SU-DHL-6 (cell line): ENCODE measurements at regions not wholly inside any gene's neighbourhood (a gene's known extent, or its start where the extent isn't known, plus 50 kb on each side); places are given as distances from the start of the nearest gene placed in this dataset.

ENCODE experiments used
- H2AFZ ChIP-seq: fragments of 200-600 bp; sonication (generic); 2 replicates; pipeline ENCODE4 v1.6.1; 2014; ENCODE audit warnings: low read depth, mild to moderate bottlenecking, moderate library complexity, mixed read lengths, antibody characterized with exemption, low read length; ENCODE audit not compliant: severe bottlenecking
- H3F3A ChIP-seq: fragments of 200-600 bp; shearing (Covaris generic); 2 replicates; pipeline ENCODE4 v1.6.0; 2016; ENCODE audit warnings: antibody characterized with exemption, mild to moderate bottlenecking; ENCODE audit not compliant: insufficient read depth
- H3K27ac ChIP-seq: fragments of 200-600 bp; sonication (generic); 2 replicates; pipeline ENCODE4 v1.5.1; 2016; ENCODE audit warnings: low read depth, mild to moderate bottlenecking, low read length, moderate library complexity, mixed read lengths
- H3K27me3 ChIP-seq: fragments of 200-600 bp; sonication (generic), shearing (Covaris generic); 2 replicates; pipeline ENCODE4 v1.6.0; 2014; ENCODE audit warnings: mild to moderate bottlenecking, low read length
- H3K36me3 ChIP-seq: fragments of 200-600 bp; sonication (generic); 2 replicates; pipeline ENCODE4 v1.6.1; 2014; ENCODE audit warnings: mild to moderate bottlenecking, low read length, mixed read lengths
- H3K4me2 ChIP-seq: fragments of 300-600, 200-600 bp; shearing (Covaris generic), sonication (generic); 2 replicates; pipeline ENCODE4 v1.6.0; 2014; ENCODE audit warnings: low read length, low read depth, mild to moderate bottlenecking; ENCODE audit not compliant: poor library complexity, severe bottlenecking
- H3K4me3 ChIP-seq: fragments of 200-600 bp; sonication (generic); 2 replicates; pipeline ENCODE4 v1.5.1; 2014; ENCODE audit warnings: antibody characterized with exemption, low read length, mild to moderate bottlenecking, mixed read lengths; ENCODE audit not compliant: insufficient read depth, poor library complexity, severe bottlenecking
- H3K79me2 ChIP-seq: fragments of 200-600 bp; sonication (generic); 2 replicates; pipeline ENCODE4 v1.6.1; 2014; ENCODE audit warnings: mild to moderate bottlenecking, low read length, moderate library complexity; ENCODE audit not compliant: insufficient read depth
- H3K9ac ChIP-seq: fragments of 200-600 bp; sonication (generic); 2 replicates; pipeline ENCODE4 v1.7.0; 2014; ENCODE audit warnings: mild to moderate bottlenecking, low read length
- H3K9me2 ChIP-seq: fragments of 200-600 bp; sonication (generic); replicated peaks from 2 replicates; pipeline ENCODE4 v1.6.1; 2014; ENCODE audit warnings: low read length; ENCODE audit not compliant: insufficient read depth
- H3K9me3 ChIP-seq: fragments of 200-600 bp; sonication (generic); 2 replicates; pipeline ENCODE4 v1.6.1; 2014; ENCODE audit warnings: low read length, mixed read lengths; ENCODE audit not compliant: insufficient read depth
- H4K20me1 ChIP-seq: fragments of 200-600 bp; sonication (generic); 2 replicates; pipeline ENCODE4 v1.6.1; 2014; ENCODE audit warnings: low read depth, mild to moderate bottlenecking, antibody characterized with exemption, low read length, moderate library complexity, mixed read lengths
- EZH2phosphoT487 ChIP-seq: fragments of 200-600 bp; sonication (generic), shearing (Covaris generic); conservative IDR thresholded peaks from 2 replicates; pipeline ENCODE4 v1.6.1; 2018; ENCODE audit warnings: mild to moderate bottlenecking, antibody characterized with exemption, low read length, moderate library complexity, mixed read lengths
- TF ChIP-seq, protein P1 (sequence below): fragments of 200-600 bp; sonication (generic); IDR thresholded peaks from one replicate; pipeline ENCODE4 v1.5.1; 2017; ENCODE audit warnings: antibody characterized with exemption, mild to moderate bottlenecking, low read length, moderate library complexity; ENCODE audit not compliant: insufficient read depth, poor library complexity, severe bottlenecking

DNA sequence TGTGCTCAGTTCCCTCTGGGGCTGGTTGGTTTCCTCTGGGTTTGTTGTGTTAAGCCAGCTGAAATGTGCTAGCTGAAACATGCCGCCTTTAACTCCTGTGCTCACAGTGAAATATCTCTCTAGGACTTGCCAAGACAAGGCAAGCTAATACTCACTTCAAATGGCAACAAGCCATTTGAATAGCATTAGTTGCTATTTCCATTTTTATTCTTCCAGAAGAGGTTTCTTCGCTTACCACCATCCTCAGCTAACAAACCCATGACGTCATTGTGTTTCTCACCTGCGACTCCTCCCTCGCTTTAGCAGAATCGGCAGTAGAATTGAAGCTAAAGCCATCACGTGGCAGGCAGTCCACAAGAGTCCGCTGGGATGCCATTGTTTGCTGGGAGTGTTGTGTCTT, 61.3 kb downstream of the ZNF22 start:
- Histone ChIP-seq H3K27ac (no peak overlapping the region), H4K20me1 (no peaks in the 10 kb centered on the region), H3K4me3 (no peak overlapping the region), H3K4me2 (no peak overlapping the region), H3K9me2 (no peaks in the 10 kb centered on the region), H3F3A (no peaks in the 10 kb centered on the region), H3K79me2 (no peaks in the 10 kb centered on the region), H3K36me3 (no peaks in the 10 kb centered on the region), H3K9me3 (no peaks in the 10 kb centered on the region), H2AFZ (no peak overlapping the region), H3K27me3 (no peaks in the 10 kb centered on the region), H3K9ac (no peak overlapping the region)
- no peak for TF ChIP-seq EZH2phosphoT487
- TF ChIP-seq, protein P1, sequence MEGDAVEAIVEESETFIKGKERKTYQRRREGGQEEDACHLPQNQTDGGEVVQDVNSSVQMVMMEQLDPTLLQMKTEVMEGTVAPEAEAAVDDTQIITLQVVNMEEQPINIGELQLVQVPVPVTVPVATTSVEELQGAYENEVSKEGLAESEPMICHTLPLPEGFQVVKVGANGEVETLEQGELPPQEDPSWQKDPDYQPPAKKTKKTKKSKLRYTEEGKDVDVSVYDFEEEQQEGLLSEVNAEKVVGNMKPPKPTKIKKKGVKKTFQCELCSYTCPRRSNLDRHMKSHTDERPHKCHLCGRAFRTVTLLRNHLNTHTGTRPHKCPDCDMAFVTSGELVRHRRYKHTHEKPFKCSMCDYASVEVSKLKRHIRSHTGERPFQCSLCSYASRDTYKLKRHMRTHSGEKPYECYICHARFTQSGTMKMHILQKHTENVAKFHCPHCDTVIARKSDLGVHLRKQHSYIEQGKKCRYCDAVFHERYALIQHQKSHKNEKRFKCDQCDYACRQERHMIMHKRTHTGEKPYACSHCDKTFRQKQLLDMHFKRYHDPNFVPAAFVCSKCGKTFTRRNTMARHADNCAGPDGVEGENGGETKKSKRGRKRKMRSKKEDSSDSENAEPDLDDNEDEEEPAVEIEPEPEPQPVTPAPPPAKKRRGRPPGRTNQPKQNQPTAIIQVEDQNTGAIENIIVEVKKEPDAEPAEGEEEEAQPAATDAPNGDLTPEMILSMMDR, result no peak

DNA sequence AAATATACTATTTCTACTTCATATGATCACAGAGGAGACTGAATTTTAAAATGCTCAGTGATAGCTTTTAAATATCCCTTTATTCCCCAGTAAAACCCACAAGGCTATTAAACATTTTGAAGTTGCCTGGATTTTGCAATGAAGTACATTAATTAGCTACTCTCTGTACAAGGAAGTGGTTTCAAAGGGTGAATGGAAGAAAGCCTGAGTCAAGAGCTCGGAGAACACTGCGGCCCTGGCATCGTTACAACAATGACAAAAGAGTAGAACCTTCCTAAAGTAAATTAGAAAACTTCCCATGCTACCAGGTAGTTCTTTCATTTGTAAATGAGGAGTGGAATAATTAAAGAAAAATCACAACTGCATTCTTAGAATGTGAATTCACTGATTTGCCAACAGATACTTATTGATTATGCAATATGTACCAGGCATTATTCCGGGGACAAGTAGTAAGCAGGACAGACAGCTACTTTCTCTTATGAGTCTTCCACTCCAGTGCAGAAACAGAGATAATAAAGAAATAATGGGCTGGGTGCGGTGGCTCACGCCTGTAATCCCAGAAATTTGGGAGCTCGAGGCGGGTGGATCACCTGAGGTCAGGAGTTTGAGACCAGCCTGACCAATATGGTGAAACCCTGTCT, 63.0 kb downstream of the ZNF22 start:
- H4K20me1 ChIP-seq, result no peaks in the 10 kb centered on the region
- no peaks in the 10 kb centered on the region for H3K9me2 ChIP-seq
- no peaks in the 10 kb centered on the region for H3K36me3 ChIP-seq
- TF ChIP-seq, protein P1, result no peak
- TF ChIP-seq EZH2phosphoT487, result no peak
- H2AFZ ChIP-seq, result no peak overlapping the region
- H3K4me3 ChIP-seq, result no peak overlapping the region
- H3K9ac ChIP-seq, result no peak overlapping the region
- H3K4me2 ChIP-seq, result no peak overlapping the region
- H3K9me3 ChIP-seq, result no peaks in the 10 kb centered on the region
- H3F3A ChIP-seq, result no peaks in the 10 kb centered on the region
- no peak overlapping the region for H3K27ac ChIP-seq
- H3K27me3 ChIP-seq, result no peaks in the 10 kb centered on the region
- no peaks in the 10 kb centered on the region for H3K79me2 ChIP-seq

DNA sequence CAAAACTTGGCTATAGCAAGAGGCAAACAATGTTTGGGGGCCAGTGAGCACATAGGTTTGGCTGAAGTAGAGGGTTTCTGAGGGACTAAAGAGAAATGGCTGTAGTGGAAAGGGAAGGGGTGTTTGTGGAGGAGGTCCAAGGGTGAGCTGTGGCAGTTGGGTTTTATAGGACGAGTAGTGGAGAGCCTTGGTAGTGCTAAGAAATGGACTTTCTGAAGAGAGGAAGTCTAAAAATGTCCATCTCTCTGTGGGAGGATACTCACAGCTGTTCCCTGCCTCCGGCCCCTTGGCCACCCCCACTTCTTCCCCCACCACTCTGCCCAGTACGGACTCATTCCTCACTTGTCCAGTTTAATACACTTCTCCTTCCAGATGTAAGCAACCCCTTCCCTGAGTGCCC, 64.3 kb downstream of the ZNF22 start:
- H3K9me2 ChIP-seq, result no peaks in the 10 kb centered on the region
- no peaks in the 10 kb centered on the region for H3F3A ChIP-seq
- no peaks in the 10 kb centered on the region for H3K79me2 ChIP-seq
- H3K9me3 ChIP-seq, result no peaks in the 10 kb centered on the region
- H3K36me3 ChIP-seq, result no peaks in the 10 kb centered on the region
- no peak overlapping the region for H2AFZ ChIP-seq
- no peak overlapping the region for H3K4me3 ChIP-seq
- H3K9ac ChIP-seq, result no peak overlapping the region
- no peak overlapping the region for H3K27ac ChIP-seq
- no peak overlapping the region for H3K4me2 ChIP-seq
- no peaks in the 10 kb centered on the region for H4K20me1 ChIP-seq
- H3K27me3 ChIP-seq, result no peaks in the 10 kb centered on the region
- no peak for TF ChIP-seq EZH2phosphoT487

DNA sequence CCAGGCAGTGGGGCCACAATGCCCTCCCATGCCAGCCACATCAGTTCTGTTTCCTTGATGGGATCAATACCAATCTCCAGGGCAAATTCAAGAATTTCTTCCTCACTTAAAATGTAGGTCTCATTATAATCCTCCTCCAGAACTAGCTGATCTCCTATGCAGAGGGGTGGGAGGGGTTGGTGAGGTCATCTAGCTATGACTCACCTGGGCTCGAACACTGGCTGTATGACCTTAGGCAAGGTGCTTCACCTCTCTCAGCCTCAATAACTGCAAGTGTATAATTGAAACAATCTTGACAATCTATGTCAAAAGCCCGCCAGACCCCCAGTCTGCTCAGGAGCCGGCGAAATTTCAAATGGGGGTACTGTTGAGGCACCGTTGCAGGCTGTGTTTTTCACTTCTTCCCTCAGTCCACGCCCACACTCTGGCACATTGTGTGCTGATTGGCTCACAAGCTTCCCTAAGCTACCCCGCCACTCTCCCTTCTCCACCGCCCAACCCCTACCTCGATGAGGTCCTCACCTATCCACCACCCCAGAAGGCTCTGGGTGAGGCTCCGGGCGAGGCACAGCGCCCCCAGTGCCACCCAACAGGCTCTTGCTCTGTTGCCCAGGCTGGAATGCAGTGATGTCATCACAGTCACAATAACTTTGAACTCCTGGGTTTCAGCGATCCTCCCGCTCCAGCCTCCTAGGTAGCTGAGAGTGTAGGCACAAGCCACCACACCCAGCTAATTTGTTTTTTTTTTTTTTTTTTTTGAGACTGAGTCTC, 70.5 kb downstream of the ZNF22 start:
- Histone ChIP-seq H3K36me3 (no peaks in the 10 kb centered on the region), H3K79me2 (no peaks in the 10 kb centered on the region), H3K9ac (no peak overlapping the region), H3K27ac (no peak overlapping the region), H3K27me3 (no peaks in the 10 kb centered on the region), H3K9me3 (0 out of 2 replicates have a peak, but pooled peaks cover 4% of the 10 kb centered on the region), H3K4me2 (no peak overlapping the region), H2AFZ (no peak overlapping the region), H3K9me2 (no peaks in the 10 kb centered on the region), H3F3A (no peaks in the 10 kb centered on the region), H4K20me1 (no peaks in the 10 kb centered on the region), H3K4me3 (no peak overlapping the region)
- TF ChIP-seq, protein P1, result no peak
- TF ChIP-seq EZH2phosphoT487, result no peak
